H9 (cell line): ENCODE measurements at regions not wholly inside any gene's neighbourhood (a gene's known extent, or its start where the extent isn't known, plus 50 kb on each side); places are given as distances from the start of the nearest gene placed in this dataset.

Experiments used
- DNase-seq: peaks from one replicate; pipeline ENCODE4 v3.0.0-alpha.2; 2017
- H2AFZ ChIP-seq: one replicate; pipeline ENCODE4 v1.6.1; 2013; ENCODE audit warnings: mild to moderate bottlenecking, low read length, control low read depth, moderate library complexity
- H2AK5ac ChIP-seq: 2 replicates; pipeline ENCODE4 v1.6.1; 2013; ENCODE audit warnings: low read length, control low read depth, mixed read lengths; ENCODE audit not compliant: insufficient read length
- H2BK120ac ChIP-seq: one replicate; pipeline ENCODE4 v1.6.1; 2013; ENCODE audit warnings: low read depth, mild to moderate bottlenecking, low read length, control low read depth, inconsistent platforms; ENCODE audit not compliant: poor library complexity, severe bottlenecking
- H2BK12ac ChIP-seq: 2 replicates; pipeline ENCODE4 v1.6.1; 2013; ENCODE audit warnings: low read length, control low read depth, mixed read lengths, low read depth; ENCODE audit not compliant: insufficient read length
- H2BK15ac ChIP-seq: 2 replicates; pipeline ENCODE4 v1.6.1; 2013; ENCODE audit warnings: low read depth, low read length, control low read depth
- H2BK20ac ChIP-seq: one replicate; pipeline ENCODE4 v1.6.1; 2013; ENCODE audit warnings: low read depth, mild to moderate bottlenecking, low read length, control low read depth, inconsistent platforms; ENCODE audit not compliant: poor library complexity, severe bottlenecking
- H2BK5ac ChIP-seq: 2 replicates; pipeline ENCODE4 v1.6.1; 2013; ENCODE audit warnings: low read length, control low read depth, mixed read lengths; ENCODE audit not compliant: insufficient read length
- H3K14ac ChIP-seq: 2 replicates; pipeline ENCODE4 v1.6.1; 2013; ENCODE audit warnings: low read length, control low read depth; ENCODE audit not compliant: insufficient read depth
- H3K18ac ChIP-seq: 2 replicates; pipeline ENCODE4 v1.6.1; 2013; ENCODE audit warnings: low read depth, mild to moderate bottlenecking, mixed read lengths, low read length, control low read depth; ENCODE audit not compliant: insufficient read length
- H3K23ac ChIP-seq: 2 replicates; pipeline ENCODE4 v1.6.1; 2013; ENCODE audit warnings: low read length, control low read depth, mixed read lengths, low read depth; ENCODE audit not compliant: insufficient read length
- H3K23me2 ChIP-seq: 2 replicates; pipeline ENCODE4 v1.6.1; 2013; ENCODE audit warnings: low read depth, mild to moderate bottlenecking, mixed read lengths, low read length, control low read depth; ENCODE audit not compliant: insufficient read length, poor library complexity, severe bottlenecking
- H3K27ac ChIP-seq: 2 replicates; pipeline ENCODE4 v1.5.1; 2013; ENCODE audit warnings: low read length, control low read depth, mixed read lengths, low read depth; ENCODE audit not compliant: insufficient read length
- H3K27me3 ChIP-seq: 2 replicates; pipeline ENCODE4 v1.6.1; 2013; ENCODE audit warnings: low read length, control low read depth, inconsistent platforms; ENCODE audit not compliant: insufficient read depth
- H3K4ac ChIP-seq: 2 replicates; pipeline ENCODE4 v1.6.1; 2013; ENCODE audit warnings: low read depth, mild to moderate bottlenecking, control low read depth, inconsistent platforms, low read length, moderate library complexity
- H3K4me1 ChIP-seq: 2 replicates; pipeline ENCODE4 v1.6.1; 2013; ENCODE audit warnings: low read length, control low read depth, inconsistent platforms; ENCODE audit not compliant: insufficient read depth
- H3K4me2 ChIP-seq: 2 replicates; pipeline ENCODE4 v1.6.1; 2013; ENCODE audit warnings: low read length, control low read depth, mixed read lengths; ENCODE audit not compliant: insufficient read length, insufficient read depth
- H3K56ac ChIP-seq: 2 replicates; pipeline ENCODE4 v1.6.1; 2013; ENCODE audit warnings: low read depth, mild to moderate bottlenecking, mixed read lengths, low read length, control low read depth; ENCODE audit not compliant: insufficient read length
- H3K79me1 ChIP-seq: 2 replicates; pipeline ENCODE4 v1.6.1; 2013; ENCODE audit warnings: low read depth, mild to moderate bottlenecking, moderate library complexity, low read length, control low read depth, inconsistent platforms; ENCODE audit not compliant: insufficient read depth, poor library complexity, severe bottlenecking
- H3K79me2 ChIP-seq: 2 replicates; pipeline ENCODE4 v1.6.1; 2013; ENCODE audit warnings: low read length, control low read depth, inconsistent platforms; ENCODE audit not compliant: insufficient read depth
- H3K9ac ChIP-seq: 2 replicates; pipeline ENCODE4 v1.6.1; 2013; ENCODE audit warnings: low read length, control low read depth, mixed read lengths; ENCODE audit not compliant: insufficient read length; ENCODE audit errors: extremely low read depth
- H3K9me3 ChIP-seq: one replicate; pipeline ENCODE4 v1.6.1; 2013; ENCODE audit warnings: low read depth, low read length, inconsistent platforms; ENCODE audit not compliant: control insufficient read depth
- H3T11ph ChIP-seq: one replicate; pipeline ENCODE4 v1.6.1; 2013; ENCODE audit warnings: mild to moderate bottlenecking, low read length, control low read depth, inconsistent platforms
- H4K20me1 ChIP-seq: one replicate; pipeline ENCODE4 v1.6.1; 2013; ENCODE audit not compliant: control insufficient read depth, insufficient read length, insufficient read depth
- H4K5ac ChIP-seq: 2 replicates; pipeline ENCODE4 v1.6.1; 2013; ENCODE audit warnings: low read depth, mild to moderate bottlenecking, mixed read lengths, low read length, control low read depth; ENCODE audit not compliant: insufficient read length
- H4K8ac ChIP-seq: replicated peaks from 2 replicates; pipeline ENCODE4 v1.6.1; 2013; ENCODE audit warnings: low read length, control low read depth, mixed read lengths, low read depth; ENCODE audit not compliant: insufficient read length
- H4K91ac ChIP-seq: 2 replicates; pipeline ENCODE4 v1.6.1; 2013; ENCODE audit warnings: low read depth, mild to moderate bottlenecking, moderate library complexity, mixed read lengths, low read length, control low read depth; ENCODE audit not compliant: insufficient read length
- H3K27ac Mint-ChIP-seq, 3 experiments: 2 replicates in 2 of 3; 3 replicates in 1 of 3; pipeline ENCODE4 v1.8.0; 2020 to 2021; ENCODE audit warnings: mixed read lengths in 3 of 3, mild to moderate bottlenecking in 1 of 3, moderate library complexity in 1 of 3
- H3K27me3 Mint-ChIP-seq: 2 replicates; pipeline ENCODE4 v1.8.0; 2021; ENCODE audit warnings: low read depth, mild to moderate bottlenecking, moderate library complexity, mixed read lengths
- H3K36me3 Mint-ChIP-seq, 3 experiments: 2 replicates in 2 of 3; 3 replicates in 1 of 3; pipeline ENCODE4 v1.8.0; 2020 to 2021; ENCODE audit warnings: low read depth in 3 of 3, mixed read lengths in 3 of 3; ENCODE audit not compliant: insufficient read depth in 1 of 3
- H3K4me1 Mint-ChIP-seq, 2 experiments: 2 replicates each; pipeline ENCODE4 v1.8.0; 2020; ENCODE audit warnings: mixed read lengths in 2 of 2
- H3K4me3 Mint-ChIP-seq, 2 experiments: 2 replicates in 1 of 2; 3 replicates in 1 of 2; pipeline ENCODE4 v1.8.0; 2020 to 2021; ENCODE audit warnings: mild to moderate bottlenecking in 2 of 2, mixed read lengths in 2 of 2, moderate library complexity in 1 of 2
- H3K9me3 Mint-ChIP-seq, 2 experiments: 2 replicates in 1 of 2; 3 replicates in 1 of 2; pipeline ENCODE4 v1.8.0; 2020; ENCODE audit warnings: mild to moderate bottlenecking in 2 of 2, mixed read lengths in 2 of 2, moderate library complexity in 1 of 2
- WGBS: extraction: QIAGEN DNeasy Blood & Tissue Kit; methylation state at CpG from one replicate; pipeline ENCODE4 v1.1.7; 2013; ENCODE audit warnings: missing lambda C conversion rate, low lambda C conversion rate, mixed read lengths; ENCODE audit not compliant: insufficient read length; ENCODE audit errors: extremely low coverage; 5-methylcytosine and 5-hydroxymethylcytosine counted together
- TF ChIP-seq, protein P1 (sequence below): fragments of 200-600 bp; sonication (generic); conservative IDR thresholded peaks from 3 replicates; pipeline ENCODE4 v1.8.0; 2021; ENCODE audit warnings: antibody characterized with exemption, mild to moderate bottlenecking

DNA sequence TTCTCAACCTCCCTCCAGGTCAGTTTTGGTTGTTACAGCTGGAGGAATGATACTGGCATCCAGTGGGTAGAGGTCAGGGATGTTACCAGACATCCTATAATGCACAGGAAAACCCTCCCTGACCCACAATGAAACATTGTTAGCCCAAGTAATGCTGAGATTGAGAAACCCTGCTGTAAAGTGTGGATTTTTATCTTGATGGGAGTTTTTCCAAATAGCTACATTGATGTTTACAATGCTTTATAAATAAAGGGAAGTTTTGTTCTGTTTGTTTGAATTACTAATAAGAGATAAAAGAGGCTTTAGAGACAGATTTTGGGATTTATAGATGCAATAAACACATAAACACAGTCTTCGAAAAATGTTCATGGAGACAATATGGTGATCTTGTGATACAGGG, 194.0 kb upstream of the NUDT6 start:
- Mint-ChIP-seq H3K9me3 (no peaks in the 10 kb centered on the region; a peak in 1 of 5 replicates), H3K4me3 (no peak overlapping the region), H3K4me1 (no peaks in the 10 kb centered on the region), H3K27me3 (no peaks in the 10 kb centered on the region), H3K27ac (no peak overlapping the region), H3K36me3 (peaks cover 0 to 5% (median 0%) of the 10 kb centered on the region in 3 experiments; a peak in 4 of 7 replicates)
- H3K18ac ChIP-seq = no peak overlapping the region
- H3K4me1 ChIP-seq = no peaks in the 10 kb centered on the region
- TF ChIP-seq, protein P1, sequence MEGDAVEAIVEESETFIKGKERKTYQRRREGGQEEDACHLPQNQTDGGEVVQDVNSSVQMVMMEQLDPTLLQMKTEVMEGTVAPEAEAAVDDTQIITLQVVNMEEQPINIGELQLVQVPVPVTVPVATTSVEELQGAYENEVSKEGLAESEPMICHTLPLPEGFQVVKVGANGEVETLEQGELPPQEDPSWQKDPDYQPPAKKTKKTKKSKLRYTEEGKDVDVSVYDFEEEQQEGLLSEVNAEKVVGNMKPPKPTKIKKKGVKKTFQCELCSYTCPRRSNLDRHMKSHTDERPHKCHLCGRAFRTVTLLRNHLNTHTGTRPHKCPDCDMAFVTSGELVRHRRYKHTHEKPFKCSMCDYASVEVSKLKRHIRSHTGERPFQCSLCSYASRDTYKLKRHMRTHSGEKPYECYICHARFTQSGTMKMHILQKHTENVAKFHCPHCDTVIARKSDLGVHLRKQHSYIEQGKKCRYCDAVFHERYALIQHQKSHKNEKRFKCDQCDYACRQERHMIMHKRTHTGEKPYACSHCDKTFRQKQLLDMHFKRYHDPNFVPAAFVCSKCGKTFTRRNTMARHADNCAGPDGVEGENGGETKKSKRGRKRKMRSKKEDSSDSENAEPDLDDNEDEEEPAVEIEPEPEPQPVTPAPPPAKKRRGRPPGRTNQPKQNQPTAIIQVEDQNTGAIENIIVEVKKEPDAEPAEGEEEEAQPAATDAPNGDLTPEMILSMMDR = no peak
- no peak overlapping the region for H2AFZ ChIP-seq
- H3K9me3 ChIP-seq = no peaks in the 10 kb centered on the region
- no peak overlapping the region for H3K27ac ChIP-seq
- H2BK120ac ChIP-seq = no peak overlapping the region
- H2AK5ac ChIP-seq = no peak overlapping the region
- H3K56ac ChIP-seq = no peak overlapping the region
- WGBS = no CpG with 5 or more reads among the region's 1 CpG
- H2BK12ac ChIP-seq = no peak overlapping the region
- H3K23ac ChIP-seq = no peak overlapping the region
- H3K79me2 ChIP-seq = no peaks in the 10 kb centered on the region
- H4K20me1 ChIP-seq = no peaks in the 10 kb centered on the region
- H3K14ac ChIP-seq = no peak overlapping the region
- no peak for DNase-seq
- no peak overlapping the region for H3K9ac ChIP-seq
- no peaks in the 10 kb centered on the region for H3K79me1 ChIP-seq
- no peak overlapping the region for H4K5ac ChIP-seq
- H3K4ac ChIP-seq = no peak overlapping the region
- H4K8ac ChIP-seq = no peak overlapping the region
- no peak overlapping the region for H3K4me2 ChIP-seq
- no peaks in the 10 kb centered on the region for H3K23me2 ChIP-seq
- no peak overlapping the region for H3T11ph ChIP-seq
- no peak overlapping the region for H4K91ac ChIP-seq
- no peak overlapping the region for H2BK15ac ChIP-seq
- no peaks in the 10 kb centered on the region for H3K27me3 ChIP-seq
- no peak overlapping the region for H2BK20ac ChIP-seq
- no peak overlapping the region for H2BK5ac ChIP-seq
